ENCODE measurements at regions not wholly inside any gene's neighbourhood (a gene's known extent, or its start where the extent isn't known, plus 50 kb on each side); places are given as distances from the start of the nearest gene placed in this dataset.
A peak's percentile ranks its signal among the peaks of the same experiment; 100 is the strongest.
"Not testable (repeated sequence)": the region's sequence is repeated elsewhere in the genome, so short reads cannot be mapped to it uniquely, and the experiment has no call there.

DNA sequence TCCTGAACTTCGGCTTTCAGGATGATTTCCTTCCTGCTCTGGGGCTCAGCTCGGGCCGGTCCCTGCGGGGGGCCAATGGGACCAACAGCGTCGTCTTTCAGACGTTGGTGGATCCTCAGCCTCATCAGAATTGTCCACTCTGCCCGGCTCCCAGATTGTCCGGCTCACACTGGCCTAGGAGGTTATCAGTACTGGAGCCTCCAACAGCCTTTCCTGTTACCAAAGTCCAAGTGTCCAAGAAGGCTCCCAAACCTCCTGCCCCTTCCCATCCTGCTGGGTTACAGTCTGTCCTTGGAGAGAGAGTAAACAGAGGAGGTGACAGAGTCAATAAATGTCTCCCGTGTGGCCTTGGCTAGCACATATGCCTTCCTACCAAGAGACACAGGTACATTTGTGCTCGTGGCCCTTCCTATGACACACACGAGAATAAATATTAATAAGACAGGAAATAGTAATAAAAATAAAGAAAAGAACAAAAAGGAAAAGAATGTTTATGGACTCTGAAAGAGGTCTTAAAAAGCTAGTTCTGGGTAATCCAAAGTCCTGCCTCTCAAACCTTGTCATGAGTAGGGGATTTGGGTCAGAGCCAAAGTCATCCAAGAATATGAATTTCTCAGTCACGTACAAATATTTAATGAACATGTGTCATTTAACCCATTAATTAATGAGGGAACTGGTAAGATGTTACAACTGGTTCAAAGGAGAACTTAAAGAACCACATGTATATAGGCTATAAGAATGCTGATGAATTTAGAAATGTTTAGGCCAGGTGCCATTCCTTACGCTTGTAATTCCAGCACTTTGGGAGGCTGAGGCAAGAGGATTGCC lies 80.8 kb upstream of the SLC2A1 start:
- no peak for DNase-seq

GRCh38 chr1:43038232-43038935 lies 79.7 kb upstream of the SLC2A1 start:
- DNase-seq = no peak

DNA sequence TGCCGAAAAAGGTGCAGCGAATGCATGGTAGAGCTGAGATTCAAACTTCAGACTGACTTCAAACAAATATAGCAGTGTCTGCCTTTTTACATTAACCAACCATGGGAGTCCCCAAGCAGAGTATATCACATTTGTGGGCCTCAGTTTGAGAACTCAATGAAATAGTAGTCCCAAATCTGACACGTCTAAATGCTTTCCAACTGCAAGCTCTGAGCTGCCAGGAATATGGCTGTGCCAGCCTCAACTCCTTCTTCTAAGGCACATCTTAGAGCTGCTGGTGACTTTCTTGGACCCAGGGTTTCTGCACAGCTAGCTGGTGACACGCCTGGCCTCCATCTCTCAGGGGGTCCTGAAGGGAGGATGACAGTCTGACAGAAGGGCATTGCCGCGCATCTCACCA lies 78.8 kb upstream of the SLC2A1 start:
- DNase-seq = no peak

GRCh38 chr1:43036932-43037331 lies 78.3 kb upstream of the SLC2A1 start:
- DNase-seq = no peak

- no peak for DNase-seq
Measured at GRCh38 chr1:43035821-43036741, 77.4 kb upstream of the SLC2A1 start.

DNA sequence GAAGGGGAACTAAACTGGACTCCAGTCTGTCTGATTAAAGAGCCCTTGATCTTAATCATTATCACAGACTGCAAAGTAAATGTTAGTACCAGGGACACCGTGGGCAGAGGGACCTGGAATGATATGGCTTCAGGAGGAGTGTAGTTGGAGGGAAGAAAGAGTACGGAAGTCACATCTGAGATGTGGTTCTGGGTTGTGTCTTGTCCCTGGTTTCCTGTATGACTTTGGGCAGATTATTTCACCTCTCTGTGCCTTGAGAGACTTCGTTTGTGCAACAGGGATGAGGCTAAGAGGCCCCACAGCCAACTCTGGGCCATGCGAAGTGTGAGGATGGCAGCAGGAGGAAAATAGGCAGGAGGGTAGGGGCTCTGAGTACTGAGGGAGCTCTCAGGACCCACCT lies 76.1 kb upstream of the SLC2A1 start:
- no peak for DNase-seq

- DNase-seq = no peak
Measured at GRCh38 chr1:43034195-43034658, 75.6 kb upstream of the SLC2A1 start.

- no peak for DNase-seq
Measured at GRCh38 chr1:43031316-43032203, 72.9 kb upstream of the SLC2A1 start.

GRCh38 chr1:43024905-43025304 lies 66.2 kb upstream of the SLC2A1 start:
- no peak for DNase-seq

DNA sequence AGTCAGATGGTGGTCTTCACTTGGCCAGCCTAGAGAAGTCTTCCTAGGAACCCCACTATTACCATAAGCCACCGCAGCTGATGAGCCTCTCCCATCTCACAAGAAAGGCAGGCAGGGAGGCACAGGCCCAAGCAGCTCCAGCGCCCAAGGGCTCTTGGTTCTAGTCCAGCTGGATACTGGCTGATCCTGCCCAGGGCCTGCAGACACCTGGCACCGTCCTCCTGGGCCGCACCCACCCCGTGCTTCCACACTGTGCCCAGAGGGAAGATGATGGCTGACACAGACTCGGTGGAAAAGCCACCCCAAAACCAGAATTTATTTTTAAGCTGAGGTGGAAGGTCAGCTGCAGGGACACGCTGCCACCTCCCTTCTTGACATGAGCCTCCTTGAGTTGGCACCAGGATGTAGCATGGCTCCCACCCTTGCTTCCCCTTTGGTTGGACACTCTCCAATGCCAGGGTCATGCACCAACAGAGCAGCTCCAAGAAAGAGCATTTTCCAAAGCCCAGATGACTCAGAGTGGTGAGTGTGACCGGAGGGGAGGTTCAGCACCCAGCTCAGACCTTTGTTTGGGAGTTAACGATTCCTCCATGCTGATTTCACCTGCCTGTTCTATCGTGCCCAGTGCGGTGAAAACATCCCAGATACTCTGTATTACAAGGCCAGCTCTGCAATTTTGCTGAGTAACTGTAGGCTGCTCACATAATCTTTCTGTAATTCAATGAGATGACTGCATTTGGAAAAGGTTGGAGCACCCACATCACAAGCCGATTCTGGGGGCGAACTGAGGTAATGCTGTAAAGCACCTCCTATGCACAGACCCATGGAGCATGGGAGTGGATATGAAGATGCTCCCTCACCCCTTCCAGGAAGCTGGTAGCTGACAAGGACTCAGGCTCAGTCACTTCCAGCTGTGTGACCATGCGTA lies 63.1 kb upstream of the SLC2A1 start:
- DNase-seq = no peak

GRCh38 chr1:43019226-43019625 lies 60.6 kb upstream of the SLC2A1 start:
- no peak for DNase-seq

DNA sequence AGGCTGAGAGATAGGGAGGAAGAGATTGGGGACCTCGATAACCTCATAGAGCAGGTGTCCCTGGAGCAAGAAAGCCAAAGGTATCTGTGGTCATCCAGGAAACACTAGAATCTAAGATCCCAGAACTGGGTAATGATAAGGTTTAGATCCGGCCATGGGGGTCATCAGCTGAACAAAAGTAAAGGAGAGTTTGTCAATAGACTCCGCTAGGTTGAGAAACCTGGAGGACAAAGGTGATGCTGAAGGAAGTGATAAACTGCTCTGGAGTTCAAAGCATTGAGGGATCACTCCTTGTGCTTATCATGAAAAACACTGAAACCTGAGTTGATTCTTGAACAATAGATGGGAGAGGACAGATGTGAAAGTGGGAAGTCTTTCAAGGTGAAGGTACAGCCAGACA lies 59.5 kb upstream of the SLC2A1 start:
- no peak for DNase-seq

- no peak for DNase-seq
Measured at GRCh38 chr1:43015269-43015668, 56.6 kb upstream of the SLC2A1 start.

DNA sequence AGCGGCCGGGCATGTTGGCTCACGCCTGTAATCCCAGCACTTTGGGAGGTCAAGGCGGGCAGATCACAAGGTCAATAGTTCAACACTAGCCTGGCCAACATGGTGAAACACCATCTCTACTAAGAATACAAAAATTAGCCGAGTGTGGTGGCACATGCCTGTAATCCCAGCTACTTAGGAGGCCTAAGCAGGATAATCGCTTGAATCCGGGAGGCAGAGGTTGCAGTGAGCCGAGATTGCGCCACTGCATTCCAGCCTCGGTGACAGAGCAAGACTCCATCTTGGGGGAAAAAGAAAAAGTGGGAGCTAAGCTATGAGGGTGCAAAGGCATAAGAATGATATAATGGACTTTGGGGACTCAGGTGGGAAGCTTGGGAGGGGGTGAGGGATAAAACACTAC lies 55.9 kb upstream of the SLC2A1 start:
- DNase-seq = not testable (repeated sequence)

GRCh38 chr1:43011020-43011419 lies 52.4 kb upstream of the SLC2A1 start:
- no peak for DNase-seq

- DNase-seq = peak; percentile 9
Measured at GRCh38 chr1:43009274-43009673, 50.6 kb upstream of the SLC2A1 start.

DNA sequence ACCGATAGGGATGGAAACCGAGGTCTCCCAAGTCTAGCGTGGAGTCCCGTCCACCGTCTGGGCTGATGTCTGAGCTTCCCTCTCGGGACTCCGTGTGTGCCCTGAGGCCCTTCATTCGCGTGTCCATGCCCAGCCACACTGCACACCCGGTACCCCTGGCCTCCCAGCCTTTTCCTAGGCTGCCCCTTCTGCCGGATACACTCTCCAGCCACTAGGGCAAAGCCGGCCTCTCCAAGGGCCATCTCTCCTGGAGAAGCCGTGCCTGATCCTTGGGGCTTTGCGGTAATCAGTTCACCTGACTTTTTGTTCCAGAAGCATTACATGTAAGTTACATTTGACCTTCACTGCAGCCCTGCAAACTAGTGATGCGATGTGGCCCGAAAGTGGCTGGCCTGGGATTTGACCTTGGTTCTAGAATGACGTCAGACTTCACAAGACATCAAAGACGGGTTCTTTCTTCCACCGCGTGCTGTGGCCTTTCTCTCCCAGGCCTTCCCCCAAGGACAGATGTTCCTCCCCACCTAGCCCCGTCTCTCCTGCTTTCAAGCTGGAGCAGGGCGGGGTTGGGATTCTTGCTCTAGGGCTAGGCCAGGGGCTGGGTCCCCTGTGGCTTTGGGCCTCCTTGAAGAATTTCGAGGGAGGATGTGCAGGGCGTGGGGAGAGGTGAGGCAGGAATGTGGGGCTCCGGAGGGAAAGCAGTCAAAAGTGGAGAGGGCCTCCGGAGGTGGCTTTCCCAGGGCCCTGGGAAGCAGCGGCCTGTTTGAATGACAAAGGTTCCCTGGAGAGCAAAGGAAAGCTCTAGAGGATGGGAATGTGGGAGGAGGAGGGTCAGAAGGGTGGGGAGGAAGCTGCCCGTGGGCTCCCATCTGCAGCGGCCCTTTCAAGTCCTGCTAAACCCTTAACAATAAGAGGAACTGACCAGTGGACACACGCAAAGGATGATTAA lies 49.7 kb upstream of the SLC2A1 start:
- no peak for DNase-seq

All from suppressor macrophage treated with lipopolysaccharide for 4 hours (primary cell).